HG03354 (cell line): ENCODE measurements at regions not wholly inside any gene's neighbourhood (a gene's known extent, or its start where the extent isn't known, plus 50 kb on each side); places are given as distances from the start of the nearest gene placed in this dataset.

ENCODE experiments used
- ATAC-seq: cut with Tn5 transposase; IDR thresholded peaks from one replicate; pipeline ENCODE4 v1.9.1; 2021; ENCODE audit warnings: mild to moderate bottlenecking; ENCODE audit not compliant: unreplicated experiment, poor library complexity, severe bottlenecking

DNA sequence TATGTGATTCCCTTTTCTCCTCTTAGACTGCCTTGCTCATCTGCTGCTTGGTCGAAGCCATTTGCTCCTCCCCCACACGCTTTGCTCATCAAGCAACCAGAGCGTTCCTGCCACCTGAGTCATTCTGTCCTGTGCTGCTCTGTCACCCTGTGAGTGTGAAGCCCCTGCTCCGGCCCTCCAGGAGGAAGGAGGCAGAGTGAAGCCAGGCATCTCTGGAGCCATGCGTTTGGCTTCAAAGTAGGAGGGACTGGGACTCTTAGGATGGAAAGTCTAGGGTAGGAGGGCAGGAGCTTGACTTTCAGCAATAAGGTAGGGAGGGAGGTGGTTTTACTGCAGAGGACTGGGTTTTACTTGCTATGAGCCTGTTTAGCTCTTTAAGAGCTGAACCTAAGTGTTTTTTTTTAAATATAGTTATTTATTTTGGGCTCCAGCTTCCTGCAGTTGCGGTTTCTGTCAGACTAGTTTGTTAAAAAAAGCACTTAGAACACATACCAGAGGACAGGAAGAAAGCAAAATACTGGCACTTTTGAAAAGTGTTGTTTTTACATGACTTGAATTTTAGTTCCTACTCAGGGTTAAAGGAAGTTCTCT lies 63.6 kb downstream of the SPINK2 start:
- peak; percentile 94 for ATAC-seq

DNA sequence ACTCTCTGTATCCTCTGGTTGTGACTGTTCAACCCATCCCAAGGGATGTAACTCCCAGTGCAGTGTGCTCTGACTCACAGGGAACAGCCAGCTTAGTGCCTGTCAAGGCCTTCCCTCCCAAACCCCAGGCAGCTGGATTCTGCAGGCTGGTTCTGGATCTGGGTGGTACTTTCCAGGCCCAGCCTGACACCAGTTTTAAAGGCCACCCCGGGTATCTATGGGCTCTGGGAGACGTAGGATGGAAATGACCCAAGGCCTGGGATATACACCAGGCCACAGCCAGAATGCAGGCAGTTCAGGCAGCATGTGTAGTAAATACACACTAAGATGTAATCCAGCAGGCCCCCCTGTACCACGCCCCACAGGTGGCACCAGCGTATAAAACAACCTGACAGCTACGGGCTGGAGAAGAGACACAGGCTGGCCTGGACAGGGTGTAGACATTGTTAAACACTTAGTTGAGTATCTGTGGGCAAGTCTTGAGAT lies 64.2 kb downstream of the SPINK2 start:
- peak; percentile 65 for ATAC-seq

- ATAC-seq: no peak
Measured at GRCh38 chr4:56755901-56756300, 65.6 kb downstream of the SPINK2 start.

- ATAC-seq: no peak
Measured at GRCh38 chr4:56752985-56753384, 68.5 kb downstream of the SPINK2 start.

GRCh38 chr4:56750231-56750630 lies 69.1 kb upstream of the HOPX start:
- ATAC-seq: no peak

DNA sequence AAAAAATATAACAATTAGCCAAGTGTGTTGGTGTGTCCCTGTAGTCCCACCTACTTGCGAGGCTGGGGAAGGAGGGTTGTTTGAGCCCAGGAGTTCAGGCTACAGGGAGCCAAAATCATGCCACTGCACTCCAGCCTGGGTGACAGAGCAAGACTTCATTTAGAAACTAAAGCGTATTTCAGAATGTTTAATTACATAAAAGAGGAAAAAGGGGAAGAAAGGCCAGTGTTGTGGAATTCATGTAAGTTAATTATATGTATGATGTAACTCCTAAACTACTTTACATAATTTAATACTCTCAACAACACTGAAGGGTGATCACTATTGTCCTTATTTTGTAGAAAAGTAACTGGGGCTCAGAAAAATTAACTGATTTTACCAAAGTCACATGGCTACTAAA lies 67.2 kb upstream of the HOPX start:
- ATAC-seq: no peak

GRCh38 chr4:56746639-56747038 lies 65.5 kb upstream of the HOPX start:
- ATAC-seq: no peak

- ATAC-seq: no peak
Measured at GRCh38 chr4:56745042-56745441, 63.9 kb upstream of the HOPX start.

DNA sequence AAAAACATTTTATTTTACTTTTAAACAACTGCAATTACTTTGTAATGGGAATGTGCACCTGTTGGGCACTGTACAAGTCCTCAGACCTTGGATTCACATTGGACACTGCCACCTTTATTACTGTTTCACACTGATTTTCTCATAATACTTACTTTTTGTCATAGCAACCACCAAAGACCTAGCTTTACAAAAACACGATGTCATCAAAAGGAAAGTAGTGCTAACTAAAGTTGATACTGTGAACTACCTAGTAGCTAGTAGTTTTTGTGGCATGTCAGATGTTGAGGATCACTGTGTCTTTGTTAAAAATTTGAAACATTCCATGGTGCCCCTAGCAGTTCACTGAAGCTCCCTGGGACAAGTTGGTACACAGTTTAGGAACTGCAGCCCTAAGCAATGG lies 62.9 kb upstream of the HOPX start:
- ATAC-seq: no peak

GRCh38 chr4:56743550-56743949 lies 62.5 kb upstream of the HOPX start:
- ATAC-seq: no peak

DNA sequence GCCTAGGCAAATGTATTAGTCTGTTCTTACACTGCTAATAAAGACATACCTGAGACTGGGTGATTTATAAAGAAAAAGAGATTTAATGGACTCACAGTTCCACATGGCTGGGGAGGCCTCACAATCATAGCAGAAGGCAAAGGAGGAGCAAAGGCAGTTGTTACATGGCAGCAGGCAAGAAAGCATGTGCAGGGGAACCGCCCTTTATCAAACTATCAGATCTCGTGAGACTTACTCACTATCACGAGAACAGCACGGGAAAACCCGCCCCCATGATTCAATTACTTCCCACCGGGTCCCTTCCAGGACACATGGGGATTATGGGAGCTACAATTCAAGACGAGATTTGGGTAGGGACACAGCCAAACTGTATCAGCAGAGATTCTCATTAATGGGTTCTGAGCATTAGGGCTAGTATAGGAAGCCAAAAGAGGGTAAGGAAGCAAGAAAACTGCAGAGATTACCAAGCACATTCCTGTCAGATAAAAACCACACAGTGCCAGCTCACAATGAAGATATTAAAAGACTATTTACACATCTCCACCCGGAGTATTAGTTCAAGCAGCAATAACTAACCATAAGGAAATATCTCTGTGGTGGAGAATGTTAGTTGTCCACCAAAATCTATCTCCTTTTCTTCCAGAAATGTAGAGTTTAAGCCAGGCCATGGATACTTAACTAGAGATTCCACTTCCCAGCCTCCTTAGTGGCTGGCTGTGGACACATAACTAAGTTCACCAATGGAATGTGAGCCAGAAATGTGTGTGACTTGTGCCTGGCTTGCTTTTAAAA lies 61.2 kb upstream of the HOPX start:
- ATAC-seq: no peak

DNA sequence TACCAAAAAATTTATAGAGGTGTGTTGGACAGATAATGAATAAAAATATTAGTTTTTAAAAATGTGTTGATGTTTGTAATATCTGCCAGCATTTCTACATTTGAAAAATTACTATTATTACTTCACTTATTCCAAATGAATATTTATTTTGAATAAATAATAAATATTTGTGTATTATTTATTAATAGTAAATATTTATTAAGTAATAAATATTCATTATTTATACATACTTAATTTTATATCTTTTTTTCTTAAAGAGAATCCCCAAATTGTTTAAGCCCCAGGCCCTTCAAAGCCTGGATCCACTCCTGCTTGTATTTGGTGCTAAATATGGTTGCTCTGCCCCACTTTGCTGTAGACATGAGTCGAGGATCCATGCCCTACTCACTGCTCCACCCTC lies 60.5 kb upstream of the HOPX start:
- ATAC-seq: no peak

GRCh38 chr4:56739066-56739777 lies 58.1 kb upstream of the HOPX start:
- ATAC-seq: no peak

- ATAC-seq: no peak
Measured at GRCh38 chr4:56737666-56738065, 56.6 kb upstream of the HOPX start.

DNA sequence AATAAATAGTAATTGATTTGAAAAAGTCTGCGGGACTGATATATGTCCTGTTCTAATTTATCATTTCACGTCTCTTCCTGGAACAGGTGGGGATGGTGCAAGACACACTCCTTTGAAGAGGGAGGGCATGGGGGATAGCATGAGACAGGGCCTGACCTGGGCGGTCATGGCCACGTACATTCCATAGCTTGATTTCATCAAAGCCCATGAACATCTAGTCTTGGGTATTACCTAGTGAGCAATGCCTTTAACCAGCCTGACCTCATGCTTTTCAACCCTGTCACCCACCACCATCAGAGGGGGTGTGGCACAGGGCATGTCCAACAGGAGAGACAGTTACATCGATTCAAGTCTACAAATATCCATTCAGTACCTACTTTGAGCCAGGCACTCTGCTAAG lies 52.3 kb upstream of the HOPX start:
- no peak for ATAC-seq

- no peak for ATAC-seq
Measured at GRCh38 chr4:56732301-56732700, 51.2 kb upstream of the HOPX start.

DNA sequence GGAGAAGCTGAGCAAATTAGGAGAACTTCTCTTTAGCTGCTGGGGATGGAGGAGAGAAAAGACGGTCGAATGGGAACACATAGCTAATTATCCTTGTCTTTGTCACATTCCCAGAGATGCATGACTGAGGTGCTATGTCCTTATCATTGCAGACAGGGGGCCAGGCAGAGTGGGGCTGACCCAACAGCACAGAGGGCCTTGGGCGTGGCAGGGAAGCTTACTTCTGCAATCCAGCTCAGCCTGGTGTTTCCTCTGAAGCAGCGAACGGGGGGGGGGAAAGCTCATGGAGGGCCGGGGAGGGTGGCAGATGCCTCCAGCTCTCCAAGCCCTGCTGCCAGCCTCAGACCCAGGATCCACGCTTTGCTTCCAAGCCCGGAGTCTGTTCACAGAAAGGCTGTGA lies 50.8 kb upstream of the HOPX start:
- ATAC-seq: no peak
